Choroid plexus epithelial cell (primary cell): ENCODE measurements at regions not wholly inside any gene's neighbourhood (a gene's known extent, or its start where the extent isn't known, plus 50 kb on each side); places are given as distances from the start of the nearest gene placed in this dataset.
A peak's percentile ranks its signal among the peaks of the same experiment; 100 is the strongest.

Source experiments
- DNase-seq: peaks from one replicate; pipeline ENCODE4 v3.0.0-alpha.2; 2010; ENCODE audit warnings: low read depth
- H3K4me3 ChIP-seq: 2 replicates; pipeline ENCODE4 v1.5.1; 2011; ENCODE audit warnings: low read depth, mild to moderate bottlenecking, control low read depth, low read length, moderate library complexity
- CTCF ChIP-seq: conservative IDR thresholded peaks from 2 replicates; pipeline ENCODE4 v1.5.1; 2011; ENCODE audit warnings: low read depth, mild to moderate bottlenecking, control low read depth, inconsistent platforms, low read length, moderate library complexity

DNA sequence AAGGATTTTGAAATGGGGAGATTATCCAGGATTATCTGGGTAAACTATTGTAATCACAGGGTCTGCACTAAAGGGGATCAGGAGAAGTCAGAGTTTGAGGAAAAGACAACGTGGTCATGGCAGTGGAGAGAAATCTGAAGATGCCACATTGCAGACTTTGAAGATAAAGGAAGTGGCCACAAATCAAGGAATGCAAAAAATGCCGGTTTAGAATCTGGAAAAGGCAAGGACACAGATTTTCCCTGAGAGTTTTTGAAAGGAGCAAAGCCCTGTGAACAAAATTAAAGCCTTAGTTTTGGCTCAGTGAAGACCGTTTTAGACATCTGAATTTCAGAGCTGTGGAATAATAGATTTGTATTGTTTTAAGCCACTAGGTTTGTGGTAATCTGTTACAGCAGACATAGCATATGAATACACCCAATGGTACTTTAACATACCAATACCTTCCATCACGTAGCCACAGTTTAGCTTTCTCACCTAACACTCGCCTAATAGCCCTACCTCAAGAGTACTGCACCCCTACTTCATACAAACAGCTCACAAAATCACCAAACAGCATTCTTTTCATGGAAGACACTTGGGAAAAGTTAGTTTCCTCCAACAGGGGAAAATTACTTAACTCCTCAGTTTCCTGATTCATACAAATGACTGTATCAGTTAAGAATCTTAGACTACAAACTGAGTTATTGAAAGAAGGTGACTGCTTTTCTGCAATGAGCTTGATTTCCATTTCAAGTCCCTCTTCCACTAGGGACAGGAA lies 446.5 kb downstream of the INHBA start:
- DNase-seq, result peak; percentile 7
- TF ChIP-seq CTCF, result no peak
- H3K4me3 ChIP-seq, result no peak overlapping the region

- no peak overlapping the region for H3K4me3 ChIP-seq
- no peak for DNase-seq
- TF ChIP-seq CTCF, result no peak
These were observed 447.2 kb downstream of the INHBA start for GRCh38 chr7:41255716-41256115.

DNA sequence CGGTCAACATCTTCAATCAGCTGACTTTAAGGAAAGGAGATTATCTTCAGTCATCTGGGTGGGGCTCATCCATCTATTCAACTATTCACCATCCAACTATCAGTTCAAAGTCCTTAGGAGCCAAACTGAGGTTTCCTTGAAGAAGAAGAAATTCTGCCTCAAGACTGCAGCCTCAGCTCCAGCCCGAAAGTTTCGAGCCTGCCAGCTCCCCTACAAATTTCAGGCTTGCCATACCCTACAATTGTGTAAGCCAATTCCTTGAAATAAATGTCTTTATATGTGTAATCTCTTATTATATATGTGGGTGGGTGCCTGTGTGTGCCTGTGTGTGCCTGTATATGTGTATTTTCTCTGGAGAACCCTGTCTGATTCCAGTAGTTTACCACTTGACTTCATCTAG lies 447.8 kb downstream of the INHBA start:
- no peak overlapping the region for H3K4me3 ChIP-seq
- no peak for DNase-seq
- TF ChIP-seq CTCF, result no peak

DNA sequence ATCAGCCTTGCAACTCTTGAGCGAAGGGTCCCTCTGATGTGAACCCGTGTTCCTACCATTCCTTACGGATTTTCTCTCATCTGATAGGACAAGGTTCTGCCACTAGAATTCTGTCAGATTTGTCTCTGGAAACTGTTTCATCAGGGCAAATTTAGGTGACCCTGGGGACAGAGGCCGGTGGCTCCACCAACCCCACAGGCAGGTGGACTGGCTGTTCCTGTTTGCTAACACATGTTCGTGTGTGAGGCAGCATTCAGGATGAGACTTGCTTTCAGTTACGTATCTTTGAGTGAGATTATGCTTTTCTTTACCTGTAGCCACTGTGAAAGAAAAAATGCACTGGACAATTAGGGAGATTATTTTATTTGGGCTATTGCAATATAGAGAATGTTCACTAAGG lies 449.9 kb downstream of the INHBA start:
- no peak for TF ChIP-seq CTCF
- no peak overlapping the region for H3K4me3 ChIP-seq
- DNase-seq, result no peak

DNA sequence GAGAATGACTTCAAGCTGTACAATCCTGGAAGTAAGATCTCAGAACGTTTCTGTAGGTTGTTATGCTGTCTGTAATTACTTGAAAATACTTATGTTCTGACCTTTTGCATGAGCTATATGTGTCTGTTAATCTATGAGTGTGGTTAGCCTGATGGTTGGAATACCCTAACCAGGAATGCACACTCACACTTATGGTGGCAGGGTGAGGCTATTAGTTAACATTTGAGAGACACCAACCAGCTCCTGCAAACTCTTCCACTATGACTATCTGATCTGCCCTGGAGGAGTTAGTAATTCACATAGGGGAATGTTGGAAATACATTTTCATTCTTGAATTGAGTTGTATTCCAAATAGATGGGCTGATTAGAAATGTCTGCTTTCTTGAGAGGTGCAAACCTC lies 450.3 kb downstream of the INHBA start:
- no peak for DNase-seq
- H3K4me3 ChIP-seq, result no peak overlapping the region
- TF ChIP-seq CTCF, result no peak

DNA sequence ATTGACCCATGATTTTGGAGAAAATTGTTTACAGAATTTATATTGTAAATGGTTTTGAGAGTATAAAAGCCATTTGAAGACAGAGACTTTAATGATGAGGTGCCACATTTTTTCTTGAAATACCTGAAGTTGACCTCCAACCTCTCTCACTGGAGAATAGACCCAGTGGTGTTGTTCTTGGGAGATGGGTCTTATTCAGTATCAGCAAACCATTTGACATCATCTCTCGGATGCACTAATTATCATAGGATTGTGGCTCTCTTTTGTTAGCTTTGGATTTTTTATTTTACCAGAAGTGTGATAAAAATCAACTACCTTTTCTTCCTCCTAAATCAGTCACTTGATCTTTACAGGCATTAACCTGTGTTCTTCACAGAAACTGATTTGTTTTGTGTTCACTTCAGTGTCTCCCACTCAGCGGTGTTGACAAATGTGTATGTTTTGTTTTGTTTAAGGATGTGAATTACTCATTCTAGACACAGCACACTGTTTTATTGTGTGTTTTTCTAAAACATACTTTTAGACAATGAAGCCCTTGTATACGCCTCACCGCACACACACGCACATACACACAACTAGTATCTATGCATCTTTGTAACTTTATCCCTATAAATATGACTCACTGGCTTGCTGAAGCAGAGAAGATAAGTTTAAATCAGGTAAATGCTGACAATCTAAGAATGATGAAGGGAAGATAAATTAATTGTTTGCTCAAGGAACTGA lies 455.6 kb downstream of the INHBA start:
- peak; percentile 39 for DNase-seq
- TF ChIP-seq CTCF, result no peak
- H3K4me3 ChIP-seq, result no peak overlapping the region

DNA sequence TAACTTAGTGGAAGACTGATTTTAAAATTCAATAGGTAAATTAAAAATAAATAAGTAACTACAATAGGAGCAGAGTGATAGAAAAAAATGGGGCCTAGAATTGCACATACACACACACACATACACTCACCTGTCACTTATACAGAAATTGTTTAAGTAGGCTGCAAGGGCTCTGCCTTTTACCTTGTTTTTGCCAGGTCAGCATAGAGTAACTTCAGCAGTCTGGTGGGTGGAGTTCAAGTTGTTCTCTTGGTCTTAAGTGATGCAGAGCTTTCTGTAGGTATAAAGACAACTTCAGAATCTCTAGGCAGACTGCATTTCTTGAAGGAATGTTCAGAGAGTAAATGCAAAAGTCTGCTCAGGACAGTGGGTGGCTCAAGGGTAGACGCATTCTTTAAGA lies 457.0 kb downstream of the INHBA start:
- H3K4me3 ChIP-seq, result no peak overlapping the region
- DNase-seq, result no peak
- no peak for TF ChIP-seq CTCF
